Limb (tissue), 2 donors: ENCODE measurements at regions not wholly inside any gene's neighbourhood (a gene's known extent, or its start where the extent isn't known, plus 50 kb on each side); places are given as distances from the start of the nearest gene placed in this dataset.
"Not testable (repeated sequence)": the region's sequence is repeated elsewhere in the genome, so short reads cannot be mapped to it uniquely, and the experiment has no call there.

Experiments
- DNase-seq, 2 donors: peaks; one replicate each; pipeline ENCODE4 v3.0.0-alpha.2; 2016; ENCODE audit errors: extremely low spot score in 2 of 2

- no peak for DNase-seq
Measured at GRCh38 chr4:124943938-124944337, 231.4 kb upstream of the ANKRD50 start.

- no peak for DNase-seq
Measured at GRCh38 chr4:124943145-124943889, 230.8 kb upstream of the ANKRD50 start.

GRCh38 chr4:124941267-124941666, 228.7 kb upstream of the ANKRD50 start:
- no peak for DNase-seq

- DNase-seq, result peak in 1 of 2 donors; percentile 38
Measured at GRCh38 chr4:124940387-124940786, 227.9 kb upstream of the ANKRD50 start.

GRCh38 chr4:124939908-124940307, 227.4 kb upstream of the ANKRD50 start:
- DNase-seq, result no peak

GRCh38 chr4:124938836-124939235, 226.3 kb upstream of the ANKRD50 start:
- DNase-seq, result no peak

GRCh38 chr4:124937993-124938392, 225.5 kb upstream of the ANKRD50 start:
- DNase-seq, result no peak

- DNase-seq, result peak; percentile 50 to 77
Measured at GRCh38 chr4:124936427-124936826, 223.9 kb upstream of the ANKRD50 start.

- DNase-seq, result no peak
Measured at GRCh38 chr4:124934916-124935315, 222.4 kb upstream of the ANKRD50 start.

- no peak for DNase-seq
Measured at GRCh38 chr4:124933521-124933920, 221.0 kb upstream of the ANKRD50 start.

- DNase-seq, result no peak
Measured at GRCh38 chr4:124932447-124932846, 219.9 kb upstream of the ANKRD50 start.

- DNase-seq, result peak in 1 of 2 donors; percentile 48
Measured at GRCh38 chr4:124931050-124931449, 218.5 kb upstream of the ANKRD50 start.

GRCh38 chr4:124922748-124923147, 210.2 kb upstream of the ANKRD50 start:
- DNase-seq, result not testable (repeated sequence)

GRCh38 chr4:124918559-124919122, 206.1 kb upstream of the ANKRD50 start:
- DNase-seq, result no peak

- DNase-seq, result no peak
Measured at GRCh38 chr4:124915073-124915472, 202.5 kb upstream of the ANKRD50 start.

- DNase-seq, result no peak
Measured at GRCh38 chr4:124913237-124913636, 200.7 kb upstream of the ANKRD50 start.

- no peak for DNase-seq
Measured at GRCh38 chr4:124910327-124910726, 197.8 kb upstream of the ANKRD50 start.

- no peak for DNase-seq
Measured at GRCh38 chr4:124907881-124908280, 195.3 kb upstream of the ANKRD50 start.

GRCh38 chr4:124905441-124905840, 192.9 kb upstream of the ANKRD50 start:
- no peak for DNase-seq

- DNase-seq, result no peak
Measured at GRCh38 chr4:124904723-124905388, 192.3 kb upstream of the ANKRD50 start.

- peak; percentile 72 to 84 for DNase-seq
Measured at GRCh38 chr4:124903995-124904722, 191.6 kb upstream of the ANKRD50 start.

- no peak for DNase-seq
Measured at GRCh38 chr4:124902001-124902515, 189.5 kb upstream of the ANKRD50 start.
